GM19238 (cell line): ENCODE measurements at regions not wholly inside any gene's neighbourhood (a gene's known extent, or its start where the extent isn't known, plus 50 kb on each side); places are given as distances from the start of the nearest gene placed in this dataset.

Experiments
- DNase-seq: peaks from one replicate; pipeline ENCODE4 v3.0.0; 2011; ENCODE audit warnings: low spot score; ENCODE audit not compliant: insufficient read length

DNA sequence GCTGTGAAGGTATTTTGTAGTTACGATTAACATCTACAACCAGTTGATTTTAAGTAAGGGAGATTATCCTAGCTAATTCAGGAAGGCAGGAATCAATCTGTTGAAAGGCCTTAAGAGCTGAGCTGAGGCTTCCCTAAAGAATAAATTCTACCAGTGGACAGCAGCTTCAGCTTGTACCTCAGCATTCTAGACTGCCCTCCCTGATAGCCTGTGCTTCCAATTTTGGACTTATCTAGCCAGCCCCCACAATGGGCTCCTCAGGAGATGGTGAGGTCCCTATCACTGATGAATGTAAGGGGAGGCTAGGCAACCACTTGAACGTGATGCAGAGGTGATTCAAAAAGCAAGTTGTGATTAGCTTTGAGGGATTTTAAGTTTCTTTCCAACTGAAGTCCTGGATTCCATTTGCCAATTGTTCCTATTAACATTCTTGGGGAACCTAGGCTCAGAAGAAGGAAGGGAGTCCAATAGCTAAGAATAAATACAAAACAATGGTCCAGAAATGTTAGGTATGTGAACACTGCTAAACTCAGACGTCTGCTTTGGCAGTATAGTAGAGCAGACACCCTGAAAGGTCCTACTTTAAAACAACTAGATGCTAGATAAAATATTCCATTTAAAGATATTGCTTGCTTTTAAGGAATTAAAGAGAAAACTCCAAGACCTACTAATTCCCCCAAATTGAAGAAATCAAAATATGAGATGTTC, 404.3 kb upstream of the TENM4 start:
- DNase-seq, result no peak

DNA sequence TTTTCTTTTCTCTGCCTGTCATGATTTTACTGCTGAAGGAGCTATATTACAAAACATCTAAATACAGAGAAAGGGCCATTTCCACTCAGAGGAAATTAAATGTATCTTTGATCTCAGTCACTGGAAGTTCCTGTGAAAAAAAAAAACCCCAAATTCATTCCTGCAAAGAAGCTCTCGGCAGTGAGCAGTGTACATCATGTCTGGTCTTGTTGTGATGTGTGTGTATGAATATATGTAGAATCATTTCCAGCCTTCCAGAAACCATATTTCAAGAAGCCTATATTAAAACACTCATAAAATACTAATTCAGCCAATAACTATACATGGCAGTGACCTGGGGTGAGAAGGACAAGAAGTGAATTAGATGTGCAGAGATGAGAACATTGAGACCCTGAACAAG, 393.2 kb upstream of the TENM4 start:
- no peak for DNase-seq

DNA sequence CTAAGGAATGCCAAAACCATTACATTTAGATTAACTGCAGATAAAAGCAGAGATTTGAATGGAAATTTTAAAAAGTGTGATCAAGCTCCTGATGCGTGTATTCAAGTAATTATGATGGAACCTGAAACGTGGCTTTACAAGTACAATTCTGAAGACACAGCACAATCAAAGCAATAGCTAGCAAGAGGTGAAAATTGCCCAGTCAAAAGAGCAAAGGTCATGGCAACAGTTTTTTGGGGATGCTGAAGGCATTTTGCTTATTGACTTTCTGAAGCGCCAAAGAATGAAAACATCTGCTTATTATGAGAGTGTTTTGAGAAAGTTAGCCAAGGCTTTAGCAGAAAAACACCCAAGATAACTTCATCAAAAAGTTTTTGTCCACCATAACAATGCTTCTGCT, 389.6 kb upstream of the TENM4 start:
- no peak for DNase-seq

DNA sequence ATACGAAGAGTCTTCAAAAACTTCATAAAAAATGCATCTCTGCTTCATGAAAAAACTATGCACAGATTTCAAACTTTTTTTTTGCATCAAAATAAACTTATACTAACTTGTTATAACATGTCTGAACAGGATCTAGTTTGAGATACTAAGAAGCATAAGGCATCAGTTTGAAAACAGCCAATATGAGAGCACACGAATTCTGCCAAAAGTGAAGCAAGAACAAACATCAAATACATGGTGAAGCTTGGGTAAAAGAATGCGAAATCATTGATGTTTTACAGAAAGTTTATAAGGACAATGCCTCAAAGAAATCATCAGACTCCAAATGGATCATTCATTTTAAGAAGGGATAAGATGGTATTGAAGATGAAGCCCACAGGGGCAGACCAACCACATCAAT, 389.1 kb upstream of the TENM4 start:
- DNase-seq, result no peak

DNA sequence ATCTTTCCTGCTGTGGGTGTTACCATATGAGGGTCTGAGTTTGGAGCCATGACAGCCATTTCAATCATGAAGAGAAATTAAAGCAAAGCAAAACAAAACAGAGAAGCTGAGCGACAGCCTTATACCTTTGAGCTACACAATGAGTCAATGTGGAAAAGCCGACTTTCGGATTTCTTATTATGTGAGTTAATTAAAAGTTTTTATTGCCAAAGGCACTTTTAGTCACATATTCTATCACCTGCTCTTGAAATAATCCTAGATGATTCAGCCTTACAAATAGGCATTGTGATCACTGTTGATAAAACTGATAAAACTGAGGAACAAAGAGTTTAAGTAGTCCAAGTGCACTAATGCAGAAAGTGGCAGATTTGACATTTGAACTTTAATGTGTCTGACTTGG, 381.9 kb upstream of the TENM4 start:
- no peak for DNase-seq

DNA sequence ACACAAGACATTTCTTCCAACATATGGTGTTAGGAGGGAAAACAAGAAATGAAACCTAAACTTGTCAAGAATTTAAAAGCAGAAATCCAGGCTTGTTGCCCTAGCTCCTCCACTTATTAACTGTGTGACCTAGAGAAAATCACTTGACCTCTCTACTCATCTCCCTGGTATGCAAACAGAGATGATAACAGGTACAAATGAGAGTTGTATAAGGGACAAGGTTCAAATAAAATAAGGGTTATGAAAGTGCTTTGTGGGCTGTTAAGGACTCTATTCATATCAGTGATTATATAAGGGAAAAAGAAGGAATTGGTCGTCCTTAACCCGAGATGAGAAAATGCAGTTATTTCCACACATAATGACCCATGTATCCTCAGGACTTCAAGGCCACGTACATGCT, 372.7 kb upstream of the TENM4 start:
- DNase-seq, result no peak

DNA sequence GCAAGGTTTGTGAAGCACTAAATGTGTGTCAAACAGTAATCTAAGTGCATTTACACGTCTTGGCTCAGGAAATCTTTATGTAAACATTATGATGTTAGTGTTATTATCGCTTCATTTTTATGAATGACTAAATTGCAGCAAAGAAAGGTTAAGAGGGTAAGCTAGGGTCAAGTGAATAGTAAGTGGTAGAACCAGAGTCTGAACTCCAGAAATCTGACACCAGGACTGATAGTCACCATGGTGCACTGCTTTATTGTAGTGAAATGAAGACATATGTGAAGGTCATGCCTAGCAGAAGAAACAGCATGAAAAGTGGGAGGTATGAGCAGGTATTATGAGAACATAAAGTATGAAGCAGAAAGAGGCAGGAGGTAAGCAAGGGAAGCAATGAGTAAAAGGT, 368.7 kb upstream of the TENM4 start:
- DNase-seq, result no peak

DNA sequence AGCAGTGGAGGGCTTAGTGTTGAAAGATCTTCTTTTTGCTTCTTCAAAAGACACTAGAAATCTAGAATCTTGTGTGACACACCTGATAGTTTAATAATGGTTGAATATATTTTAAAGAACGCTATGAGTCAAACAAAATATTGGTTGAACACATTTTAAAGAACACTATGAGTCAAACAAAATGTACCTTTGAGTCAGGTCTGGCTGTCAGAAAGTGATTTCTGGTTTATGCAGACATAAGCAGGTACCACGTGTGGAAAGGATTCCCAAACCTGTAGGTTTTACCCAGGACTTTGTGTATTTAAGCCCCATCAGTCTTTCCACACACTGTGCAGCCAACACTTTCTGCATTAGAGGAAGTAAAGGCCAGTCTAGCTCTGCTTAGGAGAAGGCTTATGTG, 366.7 kb upstream of the TENM4 start:
- DNase-seq, result no peak

DNA sequence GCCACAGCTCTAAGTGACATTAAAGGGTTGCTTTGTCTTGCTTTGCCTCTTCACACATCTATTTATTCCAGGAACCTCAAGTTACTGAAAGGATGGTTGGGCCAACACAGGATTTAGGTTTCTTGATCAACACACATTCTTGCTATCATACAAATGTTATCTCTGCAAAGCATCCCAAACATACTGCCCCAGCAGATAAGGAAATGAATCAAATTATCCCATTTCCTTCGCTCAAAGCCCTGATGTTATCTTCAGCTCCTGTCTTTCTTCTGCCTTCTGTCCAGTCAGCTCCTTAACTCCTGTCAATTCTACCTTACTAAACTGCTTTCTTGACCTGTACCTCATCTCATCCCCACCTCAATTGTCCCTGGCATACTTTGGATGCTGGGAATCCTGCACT, 355.9 kb upstream of the TENM4 start:
- no peak for DNase-seq

DNA sequence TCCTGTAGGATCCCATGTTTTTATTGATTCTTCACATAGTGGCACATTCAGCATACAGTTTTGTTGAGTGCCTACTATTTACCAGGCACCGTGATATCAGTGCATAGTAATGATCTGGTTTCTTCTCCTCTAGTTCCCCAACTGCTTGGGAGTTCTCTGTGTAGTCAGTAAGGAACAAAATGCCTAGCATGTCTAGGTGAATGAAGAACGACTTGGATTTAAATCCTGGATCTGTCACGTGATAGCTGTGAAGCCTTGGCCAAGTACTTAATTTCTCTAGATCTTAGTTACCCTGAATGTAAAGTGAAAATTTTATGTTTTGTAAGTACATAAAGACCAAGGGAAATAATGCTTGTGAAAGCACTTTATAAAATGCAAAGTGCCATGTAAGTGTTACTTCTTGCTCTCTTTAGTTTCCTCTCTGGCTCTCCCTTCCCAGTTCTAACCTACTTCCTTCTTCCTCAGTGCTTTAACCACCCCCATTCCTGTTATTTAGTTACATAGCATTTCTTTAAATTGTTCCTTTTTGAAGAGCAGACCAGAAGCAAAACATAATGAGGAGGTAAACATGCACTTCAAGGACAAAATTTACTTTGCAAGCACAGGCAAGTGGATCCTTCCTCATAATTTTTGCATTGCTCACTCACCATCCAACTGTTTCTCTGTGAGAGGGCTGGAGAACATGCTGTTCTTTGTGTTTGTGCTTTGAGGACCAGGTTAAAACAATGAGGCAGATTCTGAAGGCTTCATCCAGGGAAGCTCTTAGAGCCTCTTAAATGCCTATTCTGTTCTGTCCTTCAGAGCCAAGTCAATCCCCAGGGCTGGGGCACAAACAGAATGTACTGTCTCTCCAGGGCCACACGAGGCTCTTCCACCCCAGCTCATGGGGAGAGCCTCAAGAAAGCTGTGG, 353.9 kb upstream of the TENM4 start:
- DNase-seq, result no peak

DNA sequence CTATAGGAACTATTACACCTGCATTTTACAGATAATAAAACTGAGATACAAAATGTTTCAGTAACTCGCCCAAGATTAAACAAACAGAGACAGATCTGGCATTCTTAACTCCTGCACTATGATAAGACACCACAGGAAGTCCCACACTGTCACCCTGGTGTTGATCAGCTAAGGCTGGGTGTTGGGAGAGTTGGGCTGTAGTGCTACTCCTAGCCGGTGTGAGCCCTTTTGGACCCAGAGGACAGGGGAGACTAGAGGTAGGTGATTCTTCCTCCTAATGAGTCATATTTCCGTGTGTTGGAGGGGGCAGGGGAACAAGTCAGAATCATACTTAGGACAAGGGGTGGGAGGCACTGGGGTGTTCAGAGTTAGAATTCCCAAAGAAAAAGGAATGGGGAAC, 353.2 kb upstream of the TENM4 start:
- DNase-seq, result no peak

DNA sequence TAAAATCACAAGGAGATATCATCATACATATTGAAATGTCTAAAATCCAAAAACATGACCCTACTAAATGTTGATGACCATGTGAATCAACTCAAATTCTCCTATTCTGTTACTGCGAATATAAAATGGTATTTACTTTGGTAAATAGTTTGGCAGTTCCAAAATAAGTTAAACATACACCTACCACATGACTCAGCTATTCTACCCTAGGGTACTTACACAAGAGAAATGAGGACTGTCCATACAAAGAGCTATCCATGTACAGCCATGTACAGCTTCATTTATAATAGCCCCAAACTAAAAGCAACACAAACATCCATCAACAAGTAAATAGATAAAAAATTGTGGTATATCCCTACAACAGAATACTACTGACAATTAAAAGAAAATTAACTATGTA, 346.1 kb upstream of the TENM4 start:
- DNase-seq, result no peak

DNA sequence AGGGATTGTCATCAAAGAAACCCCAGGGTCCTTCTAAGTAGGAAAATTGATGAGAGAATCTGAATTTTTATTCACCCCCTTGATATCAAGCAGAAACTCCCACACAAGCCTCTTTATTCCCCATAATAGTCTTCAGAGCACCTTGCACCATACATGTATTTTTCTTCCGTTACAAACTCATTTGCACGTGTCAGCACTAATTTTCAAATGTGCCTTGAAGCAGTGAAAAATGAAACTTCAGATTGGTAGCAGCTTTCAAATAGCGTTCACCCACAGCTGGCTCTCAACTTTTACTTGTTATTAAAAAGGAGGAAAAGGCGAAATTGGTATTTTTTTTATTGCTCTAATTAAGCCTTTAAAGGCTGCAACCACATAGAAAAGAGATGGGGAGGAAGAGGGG, 343.0 kb upstream of the TENM4 start:
- no peak for DNase-seq

DNA sequence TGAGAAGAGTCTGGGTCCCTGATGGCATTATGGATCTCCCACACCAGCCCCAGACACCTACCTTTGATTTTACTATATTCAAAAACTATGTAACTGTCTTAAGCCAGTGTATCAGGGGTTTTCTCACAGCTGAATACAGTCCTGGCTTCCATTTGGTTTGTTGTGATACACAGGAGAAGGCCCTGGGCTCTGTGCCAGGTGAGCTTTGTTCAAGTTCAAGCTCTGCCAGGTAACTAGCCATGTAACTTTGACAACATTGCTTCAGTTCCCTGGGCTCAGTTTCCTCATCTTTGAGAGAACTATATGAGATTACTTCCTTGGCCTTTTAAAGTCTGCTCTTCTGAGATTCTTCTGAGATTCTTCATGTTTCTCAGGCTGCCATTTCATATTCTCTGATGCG, 327.5 kb upstream of the TENM4 start:
- no peak for DNase-seq

DNA sequence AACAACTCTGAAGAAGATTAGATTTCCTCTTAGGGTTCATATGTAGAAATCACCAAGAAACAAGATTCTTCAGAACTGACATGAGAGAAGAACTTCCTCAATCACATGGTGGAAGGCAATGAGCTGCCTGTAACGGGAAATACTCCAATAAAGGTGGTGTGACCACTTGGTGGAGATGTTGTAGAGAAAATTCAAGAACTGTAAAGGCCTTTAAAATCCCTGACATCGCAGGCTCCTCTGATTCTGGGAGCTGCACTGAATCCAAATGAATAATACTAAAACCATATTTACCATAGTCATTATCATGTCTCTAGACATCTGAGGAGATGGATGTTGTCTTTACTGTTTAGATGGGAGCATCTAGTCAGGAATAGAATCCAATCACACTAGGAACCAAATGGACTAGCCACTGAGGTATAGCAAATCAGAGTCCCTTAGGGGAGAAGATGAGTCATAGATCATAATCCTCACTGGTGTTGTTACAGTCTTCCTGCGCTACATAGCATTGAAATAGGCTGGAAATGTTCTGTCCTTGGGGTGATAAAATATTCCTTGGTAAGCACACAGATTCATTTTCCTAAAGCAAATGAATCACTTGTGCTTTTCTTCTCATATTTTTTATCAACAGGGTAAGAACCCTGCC, 321.6 kb upstream of the TENM4 start:
- DNase-seq, result no peak

DNA sequence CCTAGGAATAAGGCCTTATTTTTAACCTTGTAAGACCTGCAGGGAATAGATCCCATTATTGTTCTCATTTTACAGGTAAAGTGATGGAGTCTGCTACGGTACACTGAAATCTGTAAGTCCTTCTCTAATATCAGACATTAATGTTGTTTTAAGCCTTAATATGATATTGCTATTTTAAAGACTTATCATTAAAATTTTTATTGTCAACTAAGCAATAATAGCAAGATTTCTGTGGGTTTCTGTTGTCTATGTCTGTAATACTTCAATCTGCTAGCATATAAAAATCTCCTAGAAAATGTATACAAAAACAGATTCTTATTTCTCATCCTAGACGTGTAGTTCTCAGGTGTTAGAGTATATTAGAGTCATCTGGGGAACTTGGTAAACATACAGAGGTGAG, 317.5 kb upstream of the TENM4 start:
- DNase-seq, result no peak

DNA sequence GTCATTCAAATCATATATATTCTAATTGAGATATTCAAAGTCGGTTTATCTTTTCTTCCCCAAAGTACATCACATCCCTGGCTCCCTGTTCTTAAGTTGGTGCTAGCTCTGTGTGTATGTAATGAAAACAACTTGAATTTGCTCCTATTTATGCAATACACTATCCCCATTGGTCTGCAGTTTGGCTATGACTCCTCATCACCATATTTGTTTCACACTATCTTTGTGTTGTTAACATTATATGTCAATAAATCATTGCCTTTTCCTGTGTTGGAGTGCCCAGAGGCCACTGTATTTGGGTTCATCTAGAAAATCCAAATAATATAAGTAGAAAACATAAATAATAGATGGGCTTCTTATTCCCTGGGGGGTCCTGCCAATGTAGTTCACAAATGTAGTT, 306.6 kb upstream of the TENM4 start:
- no peak for DNase-seq

DNA sequence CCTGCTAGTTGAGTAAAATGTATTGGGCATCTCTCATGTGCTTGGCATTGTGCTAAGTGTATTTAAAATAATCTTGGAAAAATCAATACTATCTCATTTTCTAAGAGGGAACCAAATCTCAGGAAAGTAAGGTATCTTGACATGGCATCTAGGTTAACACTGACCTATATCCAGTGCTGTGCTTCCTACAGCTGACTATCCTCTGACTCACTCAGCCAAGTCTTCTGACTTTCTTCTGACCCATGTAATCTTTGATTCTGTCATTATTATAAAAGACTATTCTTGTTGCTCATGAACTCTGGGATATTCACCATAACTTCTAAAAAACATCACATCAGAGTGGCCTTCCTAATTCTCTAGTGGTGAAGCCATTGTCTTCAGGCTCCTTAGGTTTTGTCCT, 304.1 kb upstream of the TENM4 start:
- no peak for DNase-seq

DNA sequence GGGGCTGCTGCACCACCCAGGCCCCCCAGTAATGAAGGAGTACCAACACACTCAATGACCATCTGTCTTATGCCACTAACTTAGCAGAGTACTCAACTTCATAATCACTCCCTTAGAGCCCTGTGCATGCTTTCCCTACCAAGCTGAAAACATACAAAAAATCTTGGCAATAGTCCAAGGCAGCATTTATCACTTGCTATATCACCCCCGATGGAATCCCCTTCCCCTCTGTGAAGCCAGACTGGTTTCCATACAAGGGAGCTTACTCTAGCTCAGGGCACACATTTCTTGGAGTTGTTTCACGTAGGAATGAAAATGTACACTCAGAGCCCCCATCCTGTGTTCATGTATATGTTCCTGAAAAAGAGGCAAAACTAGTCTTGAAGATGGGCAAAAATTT, 301.3 kb upstream of the TENM4 start:
- DNase-seq, result no peak

DNA sequence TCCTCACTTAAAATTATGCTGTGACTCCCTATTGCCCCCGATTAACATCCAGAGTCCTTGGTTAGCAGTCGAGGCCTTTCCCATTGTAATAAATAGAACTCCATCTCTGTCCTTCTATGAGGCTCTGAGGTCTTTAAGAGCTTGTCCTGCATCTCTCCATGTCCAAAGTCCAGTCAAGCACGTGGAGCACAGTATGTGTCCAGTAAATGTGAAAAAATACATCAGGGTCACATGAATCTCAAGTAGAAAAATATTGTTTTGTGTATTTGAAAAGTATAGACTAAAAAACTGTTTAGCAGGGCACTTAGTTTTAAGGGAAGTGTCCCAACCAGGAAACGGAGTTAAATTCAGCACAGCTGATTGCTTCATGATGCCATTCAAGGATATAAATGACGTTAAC, 298.8 kb upstream of the TENM4 start:
- DNase-seq, result no peak

DNA sequence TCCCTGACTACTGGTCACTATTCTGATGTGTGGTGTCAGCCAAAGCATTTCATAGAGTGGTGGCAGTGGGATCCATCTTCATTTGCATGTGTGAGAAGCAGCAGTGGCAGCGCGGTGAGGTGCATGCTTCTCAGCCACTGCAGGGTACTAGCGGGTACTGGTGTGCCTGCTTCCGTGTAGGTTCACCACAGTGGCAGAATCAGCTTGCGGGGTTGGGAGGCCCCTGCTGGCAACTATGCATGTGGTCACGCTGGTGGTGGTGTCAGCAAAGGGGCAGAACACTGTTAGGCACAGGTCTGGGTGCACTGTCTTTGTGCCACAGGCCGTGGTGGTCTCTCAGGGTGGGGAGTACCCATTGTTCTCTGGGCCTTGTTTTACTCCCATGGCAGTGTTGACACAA, 286.4 kb upstream of the TENM4 start:
- DNase-seq, result no peak

DNA sequence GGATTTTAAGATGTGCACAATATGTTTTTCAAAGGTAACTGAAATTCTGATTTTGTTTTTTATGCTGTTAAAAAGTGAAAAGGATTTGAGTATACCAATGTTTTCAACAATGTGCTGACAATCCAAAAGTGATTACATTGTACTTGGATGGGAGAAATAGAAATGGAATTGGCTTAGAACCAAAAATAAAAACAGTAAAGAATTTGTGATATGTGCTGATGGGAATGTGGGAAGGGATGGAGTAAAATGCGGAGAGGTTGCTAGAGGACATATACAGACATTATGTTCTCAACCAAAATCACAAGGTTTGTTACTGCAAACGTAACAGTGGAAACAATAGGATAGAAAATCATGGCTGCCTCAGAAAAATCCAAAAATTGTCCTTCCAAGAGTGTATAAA, 279.3 kb upstream of the TENM4 start:
- DNase-seq, result no peak
